ENCODE measurements at regions not wholly inside any gene's neighbourhood (a gene's known extent, or its start where the extent isn't known, plus 50 kb on each side); places are given as distances from the start of the nearest gene placed in this dataset.
A peak's percentile ranks its signal among the peaks of the same experiment; 100 is the strongest.
"Not testable (repeated sequence)": the region's sequence is repeated elsewhere in the genome, so short reads cannot be mapped to it uniquely, and the experiment has no call there.

DNA sequence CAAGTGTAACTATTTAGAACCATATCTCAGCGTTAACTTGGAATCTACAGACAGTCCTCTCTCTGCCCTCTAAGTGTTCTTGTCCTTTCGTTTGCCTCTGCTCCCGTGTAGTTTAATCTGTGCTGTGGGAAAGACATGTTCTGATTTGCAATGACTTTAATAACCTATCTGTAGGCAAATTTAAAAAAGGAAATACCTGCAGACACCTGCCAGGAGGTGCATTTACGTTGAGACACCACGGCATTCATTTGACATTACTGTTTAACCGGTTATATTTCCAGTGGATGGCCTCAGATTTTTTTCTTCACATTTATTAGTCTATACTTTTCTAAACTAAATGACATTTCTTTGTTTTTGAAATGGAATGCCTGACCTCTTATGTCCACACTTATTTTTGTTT is 997.9 kb upstream of the PCDH7 start:
- Mint-ChIP-seq H3K36me3 (no peaks in the 10 kb centered on the region), H3K27ac (no peak overlapping the region), H3K4me1 (no peaks in the 10 kb centered on the region), H3K27me3 (no peaks in the 10 kb centered on the region), H3K9me3 (peaks cover 0 to 5% (median 0%) of the 10 kb centered on the region in 7 donors), H3K4me3 (no peak overlapping the region)
- ATAC-seq (ENCODE audit: low read depth in 2 of 2): no peak
- no peak for DNase-seq

DNA sequence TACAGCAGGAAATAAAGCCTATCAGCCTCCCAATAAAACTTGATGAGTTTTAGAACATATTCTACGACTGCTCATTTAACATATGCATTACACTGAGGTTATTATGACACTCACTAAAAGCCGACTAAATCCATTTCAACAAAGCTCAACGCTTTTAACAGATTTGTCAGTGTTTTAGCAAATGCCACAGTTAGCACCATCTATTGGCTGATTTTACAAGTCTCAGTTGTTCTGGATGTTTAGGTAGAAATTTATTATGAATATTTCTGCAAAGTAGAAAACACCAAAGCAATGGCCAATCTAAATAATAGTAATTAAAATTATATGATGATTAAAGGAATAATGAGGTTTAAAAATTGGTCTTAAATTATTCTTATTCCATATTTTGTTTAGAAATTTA is 993.2 kb upstream of the PCDH7 start:
- H3K36me3 Mint-ChIP-seq: no peaks in the 10 kb centered on the region
- ATAC-seq (ENCODE audit: low read depth in 2 of 2) (no peak), DNase-seq (no peak)
- peaks cover 0 to 5% (median 0%) of the 10 kb centered on the region in 7 donors for H3K9me3 Mint-ChIP-seq
- no peak overlapping the region for H3K27ac Mint-ChIP-seq
- no peaks in the 10 kb centered on the region for H3K4me1 Mint-ChIP-seq
- no peaks in the 10 kb centered on the region for H3K27me3 Mint-ChIP-seq
- H3K4me3 Mint-ChIP-seq: no peak overlapping the region

DNA sequence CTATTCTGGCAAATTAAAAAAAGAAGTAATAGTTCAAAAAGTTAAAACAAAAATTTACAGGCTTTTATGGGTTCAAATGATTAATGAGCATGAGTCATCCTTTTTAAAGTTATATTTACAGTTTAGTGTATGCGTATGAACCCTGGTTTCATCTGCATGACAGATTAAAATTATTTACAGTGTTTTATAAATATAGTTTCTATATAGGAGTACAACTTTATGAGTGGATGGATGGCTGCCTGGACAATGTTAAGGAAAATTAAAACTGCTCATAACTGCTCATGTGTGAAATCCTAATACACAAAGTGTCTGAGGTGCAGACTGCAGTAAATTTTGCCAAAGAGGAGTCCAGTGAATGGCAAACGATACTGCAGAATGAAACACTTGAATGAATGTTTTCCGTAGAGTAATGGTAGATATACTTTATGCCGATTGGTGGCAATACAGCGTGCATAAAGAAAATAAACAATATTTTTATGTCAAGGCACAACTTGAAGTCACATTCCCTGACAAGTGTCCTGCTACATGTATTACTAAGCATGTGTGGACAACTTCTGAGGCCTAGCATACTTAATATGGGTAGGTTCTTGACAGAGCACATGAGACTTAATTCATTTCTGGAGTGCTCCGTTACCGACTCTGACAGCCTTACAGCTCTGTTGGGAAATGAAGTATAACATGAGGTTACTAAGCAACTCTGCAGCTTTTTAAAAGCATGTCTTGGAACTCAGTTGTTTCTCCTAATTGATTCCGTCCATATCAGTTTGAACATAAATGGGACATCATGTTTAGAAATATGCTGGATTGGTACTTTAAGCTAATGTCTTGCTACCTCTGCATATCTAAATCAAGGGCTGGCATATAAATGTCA is 985.6 kb upstream of the PCDH7 start:
- Mint-ChIP-seq H3K27me3 (no peaks in the 10 kb centered on the region), H3K36me3 (no peaks in the 10 kb centered on the region), H3K4me1 (no peaks in the 10 kb centered on the region), H3K27ac (no peak overlapping the region), H3K4me3 (no peak overlapping the region), H3K9me3 (peaks cover 0 to 7% (median 2%) of the 10 kb centered on the region in 7 donors)
- DNase-seq (no peak), ATAC-seq (ENCODE audit: low read depth in 2 of 2) (no peak)

DNA sequence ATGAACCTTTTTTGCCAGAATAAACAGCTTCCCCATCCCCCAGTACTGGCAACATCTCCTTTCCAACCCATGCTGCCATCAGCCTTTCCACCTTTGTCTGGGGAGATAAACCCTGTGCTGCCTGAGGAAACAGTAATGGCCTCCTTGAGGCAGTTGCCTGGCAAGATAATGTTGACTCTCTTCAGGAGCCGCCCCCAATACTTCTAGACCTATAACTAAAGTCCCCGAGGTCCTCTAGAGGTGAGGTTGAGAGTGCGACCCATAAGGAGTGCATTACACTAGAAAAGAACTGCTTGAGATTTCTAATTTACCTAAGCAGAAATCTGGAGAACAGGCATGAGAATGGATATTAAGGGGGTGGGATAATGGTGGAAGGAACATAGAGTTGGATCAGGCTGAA is 963.2 kb upstream of the PCDH7 start:
- Mint-ChIP-seq H3K9me3 (peaks cover 0 to 4% (median 0%) of the 10 kb centered on the region in 7 donors), H3K27me3 (no peaks in the 10 kb centered on the region), H3K27ac (no peak overlapping the region), H3K4me1 (no peaks in the 10 kb centered on the region), H3K4me3 (no peak overlapping the region), H3K36me3 (no peaks in the 10 kb centered on the region)
- DNase-seq (no peak), ATAC-seq (ENCODE audit: low read depth in 2 of 2) (no peak)

DNA sequence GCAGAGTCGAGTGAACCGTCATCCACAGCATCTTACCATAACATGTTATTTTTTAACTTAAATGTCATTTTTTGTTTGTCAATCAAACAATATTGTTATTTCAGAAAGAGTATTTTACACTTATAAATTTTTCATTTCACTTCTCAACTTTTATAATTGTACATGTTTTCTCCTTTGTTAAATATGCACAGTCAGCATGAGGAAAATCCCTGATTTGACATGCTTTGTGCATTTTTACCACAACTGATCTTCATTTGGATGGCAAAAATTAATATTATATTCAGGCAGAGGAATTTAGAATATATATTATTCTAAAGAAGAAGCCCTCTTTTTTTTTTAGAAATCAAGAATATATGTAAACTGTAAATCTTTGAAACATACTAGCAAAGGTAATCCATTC is 958.0 kb upstream of the PCDH7 start:
- no peak for DNase-seq
- H3K4me3 Mint-ChIP-seq: no peak overlapping the region
- no peaks in the 10 kb centered on the region for H3K27me3 Mint-ChIP-seq
- no peaks in the 10 kb centered on the region for H3K4me1 Mint-ChIP-seq
- no peak for ATAC-seq (ENCODE audit: low read depth in 2 of 2)
- no peak overlapping the region for H3K27ac Mint-ChIP-seq
- H3K9me3 Mint-ChIP-seq: peaks cover 0 to 1% (median 0%) of the 10 kb centered on the region in 7 donors
- no peaks in the 10 kb centered on the region for H3K36me3 Mint-ChIP-seq

DNA sequence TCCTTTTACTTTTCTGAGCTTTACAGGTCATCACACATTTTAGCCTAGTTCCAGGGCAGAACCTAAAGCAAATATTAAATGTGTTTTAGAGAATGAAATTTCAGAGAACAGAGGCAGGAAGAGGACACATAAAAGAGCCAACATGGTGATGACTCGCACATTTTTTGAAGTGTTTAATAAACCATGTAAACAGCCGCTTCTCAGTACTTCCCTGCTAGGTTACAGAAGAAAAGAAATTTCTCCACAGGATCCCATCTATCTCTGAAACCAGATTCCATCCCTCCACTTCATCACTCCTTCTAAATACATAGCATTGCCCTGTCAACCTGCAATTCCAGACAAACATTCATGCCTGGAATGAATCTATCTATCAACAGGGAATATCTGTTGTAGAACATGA is 949.5 kb upstream of the PCDH7 start:
- DNase-seq (no peak), ATAC-seq (ENCODE audit: low read depth in 2 of 2) (no peak)
- peaks cover 0 to 17% (median 5%) of the 10 kb centered on the region in 7 donors for H3K9me3 Mint-ChIP-seq
- no peaks in the 10 kb centered on the region for H3K4me1 Mint-ChIP-seq
- H3K27me3 Mint-ChIP-seq: no peaks in the 10 kb centered on the region
- H3K4me3 Mint-ChIP-seq: no peak overlapping the region
- no peak overlapping the region for H3K27ac Mint-ChIP-seq
- H3K36me3 Mint-ChIP-seq: no peaks in the 10 kb centered on the region

DNA sequence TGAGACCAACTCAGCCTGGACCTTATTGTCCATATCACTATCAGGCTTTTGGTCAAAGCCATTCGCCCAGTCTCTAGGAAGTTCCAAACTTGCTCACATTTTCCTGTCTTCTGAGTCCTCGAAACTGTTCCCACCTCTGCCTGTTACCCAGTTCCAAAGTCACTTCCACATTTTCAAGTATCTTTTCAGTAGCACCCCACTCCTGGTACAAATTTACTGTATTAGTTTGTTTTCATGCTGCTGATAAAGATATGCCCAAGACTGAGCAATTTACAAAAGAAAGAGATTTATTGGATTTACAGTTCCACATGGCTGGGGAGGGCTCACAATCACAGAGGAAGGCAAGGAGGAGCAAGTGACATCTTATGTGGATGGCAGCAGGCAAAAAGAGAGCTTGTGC is 932.0 kb upstream of the PCDH7 start:
- not testable (repeated sequence) for H3K27ac Mint-ChIP-seq; ATAC-seq (ENCODE audit: low read depth in 2 of 2); DNase-seq; H3K4me1 Mint-ChIP-seq; H3K4me3 Mint-ChIP-seq; H3K27me3 Mint-ChIP-seq; H3K36me3 Mint-ChIP-seq
- H3K9me3 Mint-ChIP-seq: peaks cover 4 to 22% (median 13%) of the 10 kb centered on the region in 7 donors

DNA sequence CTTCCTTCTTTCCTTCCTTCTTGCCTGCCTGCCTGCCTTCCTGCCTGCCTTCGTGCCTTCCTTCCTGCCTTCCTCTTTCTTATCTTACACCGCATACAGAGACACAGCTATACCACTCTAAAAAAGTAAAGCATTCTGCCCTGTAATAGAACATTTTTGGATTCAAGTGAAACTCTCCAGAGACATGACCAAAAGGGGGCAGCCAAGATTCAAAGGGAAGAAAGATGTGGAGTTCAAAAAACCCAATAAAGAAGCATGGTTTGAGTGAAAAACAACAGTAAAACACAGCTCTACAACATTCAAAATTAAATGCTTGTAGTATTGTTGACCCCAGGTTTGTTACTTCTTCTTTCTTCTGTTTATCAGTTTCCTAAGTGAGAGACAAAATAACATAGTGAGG is 914.9 kb upstream of the PCDH7 start:
- no peak overlapping the region for H3K27ac Mint-ChIP-seq
- ATAC-seq (ENCODE audit: low read depth in 2 of 2): no peak
- H3K36me3 Mint-ChIP-seq: no peaks in the 10 kb centered on the region
- peaks cover 0 to 13% (median 3%) of the 10 kb centered on the region in 7 donors for H3K9me3 Mint-ChIP-seq
- DNase-seq: no peak
- no peaks in the 10 kb centered on the region for H3K27me3 Mint-ChIP-seq
- H3K4me1 Mint-ChIP-seq: no peaks in the 10 kb centered on the region
- H3K4me3 Mint-ChIP-seq: no peak overlapping the region

DNA sequence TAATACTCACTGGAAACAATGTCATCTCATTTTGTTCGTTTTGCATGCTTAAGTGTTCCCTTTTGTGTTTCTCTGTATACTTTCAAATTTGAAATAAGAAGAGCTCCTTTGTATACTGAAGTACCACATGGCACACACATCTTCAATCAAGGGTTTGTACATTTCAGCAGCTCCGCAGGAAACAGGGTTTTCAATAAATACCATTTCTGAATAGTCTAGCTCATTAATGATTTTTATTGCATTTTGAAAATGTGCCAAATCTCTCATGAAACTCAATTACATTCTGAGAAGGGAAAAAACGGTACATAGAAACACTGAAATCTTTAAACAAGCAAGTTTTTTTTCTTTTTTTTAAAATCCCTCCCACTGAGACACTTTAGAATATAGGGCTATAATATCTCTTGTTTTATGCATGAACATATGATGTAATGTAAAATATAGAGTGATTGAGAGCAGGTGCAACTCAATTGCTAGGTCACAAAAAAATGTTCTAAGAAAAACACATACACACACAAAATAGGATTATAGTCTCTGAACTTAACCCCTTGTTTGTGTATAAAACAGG is 914.2 kb upstream of the PCDH7 start:
- no peaks in the 10 kb centered on the region for H3K4me1 Mint-ChIP-seq
- H3K9me3 Mint-ChIP-seq: peaks cover 0 to 12% (median 3%) of the 10 kb centered on the region in 7 donors
- no peaks in the 10 kb centered on the region for H3K27me3 Mint-ChIP-seq

DNA sequence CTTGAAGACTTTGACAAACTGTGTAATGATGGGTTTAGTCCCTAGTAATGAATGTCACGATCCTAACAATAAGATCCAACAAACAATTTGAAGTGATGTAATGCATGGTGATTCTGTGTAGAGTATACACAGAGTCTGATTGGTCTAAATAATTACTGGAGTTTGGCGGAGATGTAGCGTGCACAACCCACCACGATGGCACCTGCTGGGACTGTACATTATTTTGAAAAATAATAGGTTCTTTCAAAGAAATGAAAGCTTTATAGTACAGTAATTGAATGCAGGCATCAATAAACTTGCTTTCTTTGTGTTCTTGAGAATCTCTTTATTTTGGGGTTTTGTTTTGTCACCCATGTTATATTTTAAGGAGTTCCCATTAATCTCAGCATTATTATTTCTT is 902.2 kb upstream of the PCDH7 start:
- Mint-ChIP-seq H3K27me3 (no peaks in the 10 kb centered on the region), H3K27ac (no peak overlapping the region), H3K36me3 (no peaks in the 10 kb centered on the region), H3K4me1 (no peaks in the 10 kb centered on the region), H3K4me3 (no peak overlapping the region), H3K9me3 (peaks cover 4 to 11% (median 7%) of the 10 kb centered on the region in 7 donors)
- no peak for ATAC-seq (ENCODE audit: low read depth in 2 of 2)
- no peak for DNase-seq

More for the DNA sequence above, 914.2 kb upstream of the PCDH7 start:
- DNase-seq (no peak), ATAC-seq (ENCODE audit: low read depth in 2 of 2) (no peak)
- no peak overlapping the region for H3K4me3 Mint-ChIP-seq
- H3K36me3 Mint-ChIP-seq: no peaks in the 10 kb centered on the region
- H3K27ac Mint-ChIP-seq: no peak overlapping the region

DNA sequence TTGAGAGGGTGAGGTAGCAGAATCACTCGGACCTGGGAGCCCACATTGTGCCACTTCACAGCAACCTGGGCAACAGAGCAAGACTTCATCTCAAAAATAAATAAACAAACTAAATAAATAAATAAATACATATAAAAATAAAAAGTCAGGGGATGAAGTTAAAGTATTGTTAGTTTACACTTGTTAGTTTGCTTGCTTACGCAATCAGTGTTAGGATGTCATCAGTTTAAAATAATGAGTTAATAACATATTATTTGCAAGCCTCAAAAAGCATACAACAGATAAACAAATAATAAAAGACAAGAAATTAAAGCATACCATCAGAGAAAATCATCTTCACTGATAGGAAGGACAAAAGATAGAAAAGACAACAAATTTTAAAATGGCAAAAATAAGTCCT is 891.1 kb upstream of the PCDH7 start:
- Mint-ChIP-seq H3K9me3 (peaks cover 0 to 8% (median 3%) of the 10 kb centered on the region in 7 donors), H3K4me1 (no peaks in the 10 kb centered on the region), H3K27ac (no peak overlapping the region), H3K36me3 (no peaks in the 10 kb centered on the region), H3K27me3 (no peaks in the 10 kb centered on the region), H3K4me3 (no peak overlapping the region)
- ATAC-seq (ENCODE audit: low read depth in 2 of 2) (no peak), DNase-seq (no peak)

DNA sequence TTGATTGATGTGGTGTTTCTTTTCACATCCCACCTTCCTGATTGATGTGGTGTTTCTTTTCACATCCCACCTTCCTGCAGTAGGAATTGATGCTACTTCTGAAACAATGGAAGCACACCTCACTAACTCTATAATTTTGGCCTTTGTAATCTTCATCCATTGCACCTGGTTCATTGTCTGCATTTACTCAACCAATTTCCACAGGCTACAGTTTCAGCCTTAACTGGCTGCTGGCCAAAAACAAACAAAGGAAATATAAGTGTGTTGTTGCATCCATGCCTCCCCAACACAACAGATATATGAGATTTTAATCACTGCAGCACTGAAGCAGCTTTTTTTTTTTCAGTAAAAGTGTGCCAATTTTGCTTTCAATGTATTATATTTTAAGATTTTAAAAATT is 867.6 kb upstream of the PCDH7 start:
- no peaks in the 10 kb centered on the region for H3K4me1 Mint-ChIP-seq
- DNase-seq: no peak
- no peak overlapping the region for H3K27ac Mint-ChIP-seq
- no peak overlapping the region for H3K4me3 Mint-ChIP-seq
- no peaks in the 10 kb centered on the region for H3K27me3 Mint-ChIP-seq
- H3K36me3 Mint-ChIP-seq: no peaks in the 10 kb centered on the region
- ATAC-seq (ENCODE audit: low read depth in 2 of 2): no peak
- H3K9me3 Mint-ChIP-seq: peaks cover 3 to 10% (median 5%) of the 10 kb centered on the region in 7 donors

DNA sequence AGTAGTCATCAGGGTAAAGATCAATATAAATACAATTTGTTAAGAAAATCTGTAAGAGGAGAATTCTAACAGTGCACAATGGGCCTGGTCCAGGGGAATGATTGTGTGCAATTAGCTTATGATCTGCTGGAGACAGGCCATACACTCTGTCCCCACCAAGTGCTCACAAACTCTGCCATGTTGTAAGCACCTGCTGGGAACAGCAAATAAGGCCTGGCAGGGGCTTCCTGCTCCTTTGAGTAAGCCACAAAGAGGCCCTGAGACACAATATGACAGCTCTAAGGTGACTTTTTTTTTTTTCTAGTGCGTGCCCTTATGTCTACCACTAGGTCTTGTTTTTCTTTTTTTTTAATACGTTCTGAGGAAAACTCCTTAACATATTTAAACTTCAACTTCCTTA is 866.3 kb upstream of the PCDH7 start:
- Mint-ChIP-seq H3K9me3 (peaks cover 3 to 13% (median 6%) of the 10 kb centered on the region in 7 donors), H3K36me3 (no peaks in the 10 kb centered on the region), H3K4me1 (no peaks in the 10 kb centered on the region), H3K27ac (peak overlapping the region in 1 of 6 donors; percentile 10), H3K27me3 (no peaks in the 10 kb centered on the region), H3K4me3 (no peak overlapping the region)
- DNase-seq (no peak), ATAC-seq (ENCODE audit: low read depth in 2 of 2) (no peak)

DNA sequence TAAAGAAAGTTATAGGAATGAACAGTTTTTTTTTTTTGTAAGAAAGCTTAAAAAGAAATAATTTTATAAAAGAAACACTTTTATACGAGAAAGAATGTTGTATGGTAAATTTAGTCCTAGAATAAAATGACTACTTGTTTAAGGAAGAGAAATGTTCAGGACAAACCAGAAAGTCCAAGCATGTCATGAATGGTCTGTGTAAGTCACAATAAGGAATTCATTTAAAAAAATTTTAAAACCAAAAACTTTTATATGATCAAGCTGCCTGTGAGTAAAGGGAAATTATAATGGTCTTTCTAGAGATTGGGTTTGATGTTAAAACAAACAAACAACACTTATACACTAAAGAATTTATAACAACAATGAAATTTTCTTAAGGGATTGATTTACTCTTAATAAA is 858.9 kb upstream of the PCDH7 start:
- no peak for ATAC-seq (ENCODE audit: low read depth in 2 of 2)
- no peaks in the 10 kb centered on the region for H3K4me1 Mint-ChIP-seq
- no peak overlapping the region for H3K4me3 Mint-ChIP-seq
- no peak for DNase-seq
- peaks cover 4 to 23% (median 11%) of the 10 kb centered on the region in 7 donors for H3K9me3 Mint-ChIP-seq
- H3K27ac Mint-ChIP-seq: no peak overlapping the region
- H3K36me3 Mint-ChIP-seq: no peaks in the 10 kb centered on the region
- H3K27me3 Mint-ChIP-seq: no peaks in the 10 kb centered on the region

All from naive B cell (primary cell).